ENCODE measurements at regions not wholly inside any gene's neighbourhood (a gene's known extent, or its start where the extent isn't known, plus 50 kb on each side); places are given as distances from the start of the nearest gene placed in this dataset.
A peak's percentile ranks its signal among the peaks of the same experiment; 100 is the strongest.

DNA sequence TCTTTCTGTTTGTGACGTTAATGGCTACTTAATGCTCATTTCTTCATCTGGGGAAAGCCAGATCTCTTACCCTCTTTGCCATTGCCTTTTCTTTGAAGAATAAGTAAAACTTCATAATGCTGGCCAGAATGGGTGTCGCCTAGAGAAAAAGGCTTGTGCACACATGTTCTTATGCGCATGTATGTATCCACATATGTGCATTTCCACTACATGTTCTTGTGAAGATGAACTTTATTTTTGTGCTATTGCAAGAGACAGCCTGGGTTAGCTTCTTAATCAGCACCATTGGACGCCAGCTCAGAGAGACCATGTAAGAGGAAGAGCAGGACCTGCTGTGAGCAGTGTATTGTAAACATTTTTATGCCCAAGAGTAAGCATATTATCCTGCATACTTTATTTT lies 178.7 kb downstream of the SPRY1 start:
- no peak for DNase-seq

DNA sequence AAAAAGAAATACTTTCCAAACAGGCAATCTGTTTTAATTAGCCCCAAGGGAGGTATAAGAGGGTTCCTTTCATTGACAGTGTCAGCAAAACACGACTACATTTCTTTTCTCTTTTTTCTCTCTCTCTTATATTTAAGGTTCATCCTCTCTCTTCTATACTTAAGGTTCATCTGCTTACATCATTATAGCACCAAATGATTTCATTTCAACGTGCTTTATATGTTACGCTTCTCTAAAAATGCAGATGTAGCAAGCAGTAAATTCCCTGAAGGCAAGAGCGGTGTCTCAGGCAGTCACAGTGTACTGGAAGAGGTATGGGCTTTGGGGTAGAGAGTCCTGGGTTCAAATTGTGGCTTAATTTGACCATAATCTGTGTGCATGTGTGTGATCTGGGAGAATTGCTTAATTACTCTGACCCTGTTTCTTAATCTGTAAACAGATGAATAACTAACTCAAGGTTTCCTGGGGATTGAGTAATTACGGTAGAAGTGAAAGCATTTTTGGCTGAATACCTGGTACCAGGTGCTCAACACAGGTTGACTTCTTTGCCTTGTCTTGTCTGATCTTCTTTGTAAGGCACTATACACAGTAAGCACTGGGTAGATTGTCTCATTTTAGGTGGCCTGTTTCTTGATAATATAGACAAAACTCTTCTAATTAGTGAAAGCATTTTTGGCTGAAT lies 180.8 kb downstream of the SPRY1 start:
- no peak for DNase-seq

DNA sequence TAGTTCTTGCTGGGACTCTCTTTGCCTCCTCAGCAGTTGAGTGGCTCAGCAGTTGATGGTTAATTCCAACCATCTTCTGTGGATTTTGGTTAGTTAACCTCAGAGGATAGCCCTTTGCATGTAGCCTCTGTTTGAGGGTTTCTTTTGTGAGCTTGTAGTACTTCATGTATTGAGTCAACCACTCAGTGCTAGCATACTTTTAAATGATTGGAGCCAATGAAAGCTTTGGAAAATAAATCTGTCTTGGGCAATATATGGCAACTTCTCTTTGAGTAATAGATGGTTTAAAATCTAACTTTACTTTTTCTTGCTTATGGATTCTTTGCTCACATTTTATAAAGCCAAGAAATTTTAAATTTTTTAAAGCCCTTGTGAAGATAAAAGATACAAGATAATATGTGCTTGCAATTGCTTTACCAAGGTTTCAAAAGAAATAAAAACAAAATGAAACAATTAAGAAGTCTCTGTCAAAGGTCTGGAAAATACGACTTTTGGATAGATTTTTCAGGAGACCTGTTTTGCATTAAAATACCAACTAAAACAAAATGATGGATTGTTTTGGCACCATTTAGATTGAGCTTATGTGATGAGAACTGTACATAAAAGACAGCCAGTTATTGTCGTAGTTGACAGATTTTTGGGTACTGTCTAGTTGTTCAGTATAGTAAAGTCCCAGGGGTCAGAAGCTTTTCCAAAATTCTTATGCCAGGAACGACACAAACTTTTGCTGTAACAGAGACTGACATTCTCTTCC lies 181.9 kb downstream of the SPRY1 start:
- no peak for DNase-seq

DNA sequence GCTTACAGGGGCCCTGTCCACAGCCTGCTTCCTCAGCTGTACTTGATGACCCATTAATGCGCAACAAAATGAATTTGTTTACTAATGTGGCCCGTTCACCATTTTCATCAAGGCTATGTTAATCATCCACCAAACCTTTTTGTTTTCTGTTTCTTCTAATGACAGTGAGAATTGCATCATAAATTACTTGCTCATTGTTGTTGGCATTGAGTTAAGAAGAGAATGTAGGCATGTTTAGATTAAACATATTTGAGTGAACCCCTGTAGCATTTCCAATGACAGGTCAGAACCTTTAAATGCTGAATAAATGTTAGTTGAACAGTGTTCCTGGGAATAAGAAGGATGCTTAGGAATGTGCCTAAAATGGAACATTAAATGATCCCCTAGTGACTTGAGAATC lies 183.4 kb downstream of the SPRY1 start:
- peak; percentile 16 for DNase-seq

DNA sequence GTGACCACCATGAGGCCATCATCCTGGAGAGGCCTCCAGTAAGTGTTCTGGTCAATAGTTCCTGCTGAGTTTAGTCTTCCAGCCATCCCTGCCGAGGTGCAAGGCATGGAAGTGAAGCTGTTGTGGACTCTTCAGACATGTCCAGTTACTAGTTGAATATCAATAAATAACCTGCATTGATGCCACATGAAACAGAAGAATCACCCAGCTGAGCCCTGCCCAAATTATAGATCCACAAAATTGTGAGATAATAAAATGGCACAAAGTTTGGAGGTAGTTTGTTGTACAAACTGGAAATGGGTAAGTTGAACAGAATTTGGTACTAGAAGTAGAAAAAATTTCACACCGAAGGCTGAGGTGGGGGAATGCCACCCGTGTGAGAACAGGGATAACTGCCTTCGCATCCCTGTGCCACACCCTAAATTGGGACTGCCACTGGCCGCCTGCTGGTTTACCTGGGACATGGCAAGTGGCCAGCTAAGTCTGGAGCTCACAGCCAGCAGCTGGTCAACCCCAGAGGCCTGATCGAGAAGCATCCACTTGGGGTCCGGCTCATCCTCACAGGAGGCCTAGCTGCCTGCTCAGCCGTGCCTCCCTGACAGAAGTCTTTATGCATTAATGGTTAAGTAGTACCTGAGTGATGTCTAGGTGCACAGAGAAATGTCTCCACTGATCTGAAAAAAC lies 184.5 kb downstream of the SPRY1 start:
- DNase-seq: no peak

DNA sequence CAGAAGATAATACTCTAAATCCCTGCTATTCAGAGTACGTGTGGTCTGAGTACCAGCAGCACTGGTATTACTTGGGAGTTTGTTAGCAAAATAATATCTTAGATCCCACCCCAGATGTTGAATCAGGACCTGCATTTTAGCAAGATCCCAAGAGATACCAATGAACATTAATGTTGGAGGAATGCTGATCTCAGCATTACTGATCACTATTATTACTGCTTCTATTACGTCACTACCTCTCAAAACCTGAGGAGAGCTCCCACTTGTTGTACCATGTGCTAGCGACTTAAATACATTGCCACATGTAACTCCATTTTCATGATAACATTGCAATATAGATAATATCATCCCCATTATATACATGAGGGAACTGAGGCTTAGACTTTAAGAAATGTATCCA lies 185.2 kb downstream of the SPRY1 start:
- DNase-seq: no peak

DNA sequence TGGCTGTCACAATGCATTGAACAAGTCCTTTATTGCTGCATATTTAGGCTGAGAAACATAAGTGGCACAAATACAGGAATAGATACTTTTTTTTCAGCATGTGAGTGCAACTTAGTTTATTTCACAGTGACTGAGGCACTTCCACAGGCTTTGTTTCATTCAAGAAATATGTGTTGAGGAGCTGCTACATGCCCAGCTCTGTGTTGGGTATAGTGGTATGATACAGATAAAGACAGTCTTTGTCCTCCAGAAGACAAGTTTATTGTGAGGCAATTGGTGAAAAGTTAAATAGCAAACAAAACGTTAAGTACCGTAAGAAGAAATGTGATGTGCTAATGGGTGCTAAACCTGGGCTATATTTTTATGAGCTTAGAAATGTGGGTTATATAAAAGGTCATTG lies 186.4 kb downstream of the SPRY1 start:
- no peak for DNase-seq

DNA sequence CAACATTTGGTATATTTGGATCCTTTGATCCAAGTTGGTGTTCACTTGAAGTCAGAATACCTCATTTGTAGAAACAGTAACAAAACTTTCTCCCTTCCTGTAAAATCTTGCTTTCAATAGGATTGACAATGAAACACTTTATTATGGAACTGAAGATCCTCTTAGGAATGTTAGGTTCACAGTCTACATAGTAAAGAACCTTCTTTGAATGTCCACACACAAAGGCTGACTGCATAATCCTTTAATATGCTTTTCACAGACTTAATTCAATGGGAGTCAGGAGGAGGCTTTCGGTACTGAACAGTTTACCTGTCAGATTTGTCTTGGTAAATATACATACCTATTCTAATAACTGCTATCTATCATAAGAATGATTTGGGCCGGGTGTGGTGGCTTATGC lies 188.5 kb downstream of the SPRY1 start:
- no peak for DNase-seq

DNA sequence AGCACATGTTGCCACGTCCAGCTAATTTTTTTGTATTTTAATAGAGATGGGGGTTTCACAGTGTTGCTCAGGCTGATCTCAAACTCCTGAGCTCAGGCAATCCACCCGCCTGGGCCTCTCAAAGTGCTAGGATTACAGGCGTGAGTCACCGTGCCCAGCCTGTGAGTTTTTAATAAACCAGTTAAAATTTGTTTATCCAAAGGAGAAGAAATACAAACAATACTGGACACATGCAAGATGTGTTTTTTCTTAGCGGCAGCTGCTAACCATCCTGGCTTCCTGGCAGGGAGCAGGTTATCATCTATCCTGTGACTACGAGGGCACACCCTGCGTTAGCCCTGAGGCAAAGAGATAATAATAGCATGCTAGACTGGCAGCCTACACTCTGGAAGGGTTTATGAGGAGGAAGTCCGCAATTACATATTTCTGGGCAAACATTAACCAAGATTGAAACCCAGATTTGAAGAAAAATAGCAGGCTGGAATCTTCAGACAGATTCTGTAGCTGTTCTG lies 191.4 kb downstream of the SPRY1 start:
- peak; percentile 78 for DNase-seq

DNA sequence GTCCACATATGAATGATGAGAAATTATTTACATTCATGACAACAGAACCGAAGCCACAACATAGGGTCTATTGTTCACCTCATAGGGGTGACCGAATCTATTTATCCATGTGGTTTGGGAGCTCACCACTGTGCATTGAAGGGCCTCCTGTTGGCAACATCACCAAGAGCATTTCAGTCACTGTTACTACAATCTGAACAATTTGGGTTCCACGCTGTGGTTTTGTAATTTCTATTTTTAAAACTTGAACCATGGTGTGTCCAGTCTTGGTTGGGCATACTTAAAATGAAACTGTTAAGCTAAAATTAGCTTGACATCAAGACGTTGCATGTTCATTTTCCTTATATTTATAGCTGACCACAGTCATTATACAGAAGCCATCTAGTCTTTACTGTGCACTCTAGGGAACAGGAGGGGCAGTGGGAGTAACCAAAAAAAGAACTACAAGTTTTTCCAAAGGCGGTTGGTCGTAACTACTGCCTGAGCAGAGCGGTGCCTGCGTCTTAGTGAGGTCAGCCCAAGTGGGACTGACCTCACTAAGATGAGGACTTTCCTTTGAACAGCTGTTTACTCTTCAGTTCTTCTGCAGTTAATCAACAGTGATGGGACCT lies 192.1 kb downstream of the SPRY1 start:
- peak; percentile 10 for DNase-seq

DNA sequence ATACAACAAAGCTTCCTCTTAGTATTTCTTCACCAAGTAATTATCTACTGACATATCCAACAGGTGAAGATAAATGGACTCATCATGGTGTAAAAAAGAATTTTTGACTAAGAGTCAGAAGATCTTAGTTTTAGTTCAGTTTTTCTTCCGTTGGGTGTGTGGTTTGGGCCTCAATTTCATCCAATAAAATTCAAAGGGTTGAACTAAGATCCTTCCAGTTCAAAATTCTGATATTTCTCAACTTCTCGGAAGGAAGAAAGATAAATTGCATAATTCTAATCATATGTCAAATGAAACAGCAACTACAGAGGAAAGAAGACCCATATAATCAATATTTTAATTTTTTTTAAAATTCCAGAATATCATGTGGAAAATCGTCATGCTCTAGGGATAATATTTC lies 192.7 kb downstream of the SPRY1 start:
- no peak for DNase-seq

DNA sequence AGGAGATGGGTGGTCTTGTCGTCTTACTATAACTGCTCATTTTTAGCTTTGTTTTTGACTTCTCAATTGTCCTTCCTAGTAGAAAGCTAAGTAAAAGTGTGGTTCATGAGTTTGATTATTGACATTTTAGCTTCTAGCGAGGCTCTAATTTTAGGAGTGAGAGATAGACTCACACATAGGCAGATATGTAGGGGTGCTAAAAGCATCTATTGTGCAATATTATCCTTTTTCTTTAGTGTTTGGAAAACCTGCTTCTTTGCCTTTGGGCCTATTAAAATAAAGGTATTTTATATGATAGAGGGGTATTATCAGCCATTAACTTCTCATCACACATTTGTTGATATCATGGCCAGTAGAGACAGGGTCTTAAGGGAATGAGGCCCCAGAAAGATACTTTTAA lies 195.3 kb downstream of the SPRY1 start:
- DNase-seq: no peak

DNA sequence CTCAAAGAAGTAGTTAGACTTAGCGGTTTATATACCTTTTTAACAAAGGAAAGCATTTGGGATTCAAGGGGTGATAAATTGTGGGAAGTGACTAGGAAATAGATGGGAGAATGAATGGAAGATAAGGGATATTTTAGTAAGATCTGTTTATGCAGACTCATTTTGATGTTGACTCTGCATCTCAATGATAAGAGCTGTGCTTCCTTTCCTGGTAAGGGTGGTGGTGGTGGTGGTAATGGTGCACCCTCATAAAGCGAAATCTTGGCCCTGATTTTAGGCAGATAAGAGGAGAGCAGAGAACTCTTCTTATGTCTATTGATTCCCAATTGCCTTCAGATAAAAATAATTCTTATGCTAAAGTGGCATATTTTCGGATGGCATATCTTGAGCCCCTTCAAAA lies 197.1 kb downstream of the SPRY1 start:
- DNase-seq: no peak

DNA sequence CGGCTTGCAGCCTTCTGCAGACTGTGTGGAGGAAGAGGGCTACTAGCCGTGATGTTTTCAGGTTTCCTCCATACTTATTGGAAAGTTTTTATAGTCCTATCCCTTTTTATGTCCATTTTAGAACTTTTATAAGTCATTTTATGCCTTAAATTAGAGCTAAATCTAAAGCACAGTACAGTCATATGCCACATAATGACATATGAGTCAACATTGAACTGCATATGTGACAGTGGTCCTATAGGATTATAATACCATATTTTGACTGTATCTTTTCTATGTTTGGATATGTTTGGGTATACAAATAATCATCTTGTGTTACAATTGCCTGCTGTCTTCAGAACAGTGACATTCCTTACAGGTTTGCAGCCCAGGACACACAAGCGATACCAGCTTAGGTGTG lies 200.2 kb downstream of the SPRY1 start:
- no peak for DNase-seq

DNA sequence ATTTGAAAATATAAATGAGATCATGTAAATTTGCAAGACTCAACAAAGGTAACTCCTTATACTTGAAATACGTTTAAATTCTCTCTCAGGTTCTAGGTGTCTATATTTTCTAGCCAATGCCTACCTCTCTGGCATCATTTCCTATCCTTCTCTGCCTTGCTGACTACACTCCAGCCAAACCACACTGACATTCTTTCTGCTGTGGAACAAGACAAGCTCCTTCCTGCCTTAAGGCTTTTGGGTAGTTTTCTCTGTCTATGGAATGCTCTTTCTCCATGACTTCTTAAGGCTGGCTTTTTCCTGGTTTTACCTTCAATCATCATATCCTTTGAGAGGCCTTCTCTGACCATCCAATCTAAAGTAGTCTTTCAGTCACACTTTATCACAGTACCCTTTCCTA lies 201.0 kb downstream of the SPRY1 start:
- DNase-seq: no peak

DNA sequence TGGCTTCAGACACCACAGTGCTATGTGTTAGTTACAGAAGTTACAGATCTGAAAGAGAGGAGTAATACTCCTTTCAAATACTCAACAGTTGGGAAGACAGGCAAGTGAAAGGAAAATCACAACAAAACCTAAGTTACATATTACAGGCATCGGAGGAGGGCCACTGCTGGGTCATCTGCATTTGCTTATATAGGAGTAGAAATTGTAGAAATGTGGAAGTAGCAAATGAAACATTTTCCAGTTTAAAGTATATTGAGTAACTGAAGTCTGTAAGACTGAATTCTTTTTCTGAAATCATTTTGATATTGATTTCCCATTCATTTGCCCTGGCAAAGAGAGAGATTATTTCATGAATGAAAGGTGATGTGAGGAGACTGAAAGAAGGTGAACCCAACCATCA lies 201.7 kb downstream of the SPRY1 start:
- no peak for DNase-seq

DNA sequence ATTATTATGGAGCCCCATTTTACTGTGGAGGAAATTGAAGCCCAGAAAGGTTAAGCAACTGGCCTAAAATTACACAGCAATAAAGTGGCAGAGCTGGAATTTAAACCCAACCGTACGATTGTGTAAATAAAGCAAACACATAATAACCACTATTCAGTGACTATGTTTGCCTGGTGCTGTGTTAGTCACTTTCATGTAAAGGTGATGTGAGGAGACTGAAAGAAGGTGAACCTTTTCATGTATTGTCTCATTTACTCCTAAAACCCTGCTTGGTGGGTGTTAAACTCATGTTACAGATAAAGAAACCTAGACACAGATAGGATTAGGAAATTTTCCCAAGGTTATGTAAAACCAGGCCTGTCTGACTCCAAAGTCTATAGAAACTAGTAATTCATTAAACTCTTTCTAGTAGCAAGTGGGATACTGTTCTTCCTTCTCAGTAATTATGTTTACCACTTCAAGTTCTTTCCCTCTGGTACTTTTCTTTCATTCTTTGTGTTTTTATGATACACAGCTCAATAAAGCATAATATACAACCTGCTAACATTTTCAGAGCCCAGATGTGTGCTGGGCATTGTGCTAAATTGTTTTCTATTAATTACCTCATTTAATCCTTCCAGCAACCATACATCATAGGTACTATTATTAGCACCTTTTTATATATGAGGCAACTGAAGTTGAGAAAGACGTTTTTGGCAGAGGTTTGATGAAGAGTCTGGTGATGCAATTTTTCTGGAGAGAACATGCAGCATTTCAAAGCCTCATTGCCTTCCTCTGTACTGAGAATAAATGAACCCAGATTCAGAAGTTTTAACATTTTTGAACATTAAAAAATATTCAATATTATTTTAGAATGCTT lies 202.7 kb downstream of the SPRY1 start:
- peak; percentile 39 for DNase-seq

DNA sequence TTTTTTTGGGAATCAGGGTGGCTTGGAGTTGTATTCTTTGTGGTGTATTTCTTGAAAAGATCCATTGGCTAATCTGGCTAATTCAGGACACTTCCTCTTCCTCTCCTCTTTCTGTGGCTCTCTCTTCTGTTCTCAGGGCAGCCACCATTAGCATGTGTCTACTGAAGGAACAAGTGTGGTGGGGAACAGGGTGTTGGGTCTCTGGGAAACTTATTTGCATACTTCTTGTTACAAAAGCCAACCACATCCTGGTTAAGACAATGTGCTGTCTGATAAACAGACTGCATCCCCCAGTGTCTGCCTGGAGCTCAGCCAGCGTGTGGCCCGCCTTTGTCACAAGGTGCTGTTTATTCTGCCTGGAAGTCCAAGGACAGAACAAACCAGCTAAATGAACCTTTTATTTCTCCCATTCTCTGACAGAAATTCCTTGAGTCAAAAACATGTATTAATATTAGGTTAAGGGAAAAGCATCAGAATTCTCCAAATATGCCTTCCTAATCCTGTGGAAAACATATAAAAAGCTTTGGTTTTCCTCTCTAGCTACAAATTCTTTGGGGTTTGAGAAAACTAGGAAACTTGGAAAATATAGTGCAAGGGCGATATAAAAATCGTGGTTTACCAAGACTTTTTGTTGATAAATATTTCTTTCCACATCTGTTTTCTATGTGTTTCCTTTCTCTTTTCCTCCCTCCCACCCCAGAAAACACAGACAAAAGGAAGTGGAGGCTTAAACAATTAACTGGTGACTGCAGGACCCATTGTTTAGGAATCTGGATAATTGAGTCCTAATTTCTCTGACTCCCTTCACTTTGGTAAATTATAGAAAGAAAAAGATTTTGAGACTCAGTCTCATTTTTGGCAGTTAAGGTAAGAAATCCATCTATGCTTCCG lies 203.6 kb downstream of the SPRY1 start:
- DNase-seq: no peak

DNA sequence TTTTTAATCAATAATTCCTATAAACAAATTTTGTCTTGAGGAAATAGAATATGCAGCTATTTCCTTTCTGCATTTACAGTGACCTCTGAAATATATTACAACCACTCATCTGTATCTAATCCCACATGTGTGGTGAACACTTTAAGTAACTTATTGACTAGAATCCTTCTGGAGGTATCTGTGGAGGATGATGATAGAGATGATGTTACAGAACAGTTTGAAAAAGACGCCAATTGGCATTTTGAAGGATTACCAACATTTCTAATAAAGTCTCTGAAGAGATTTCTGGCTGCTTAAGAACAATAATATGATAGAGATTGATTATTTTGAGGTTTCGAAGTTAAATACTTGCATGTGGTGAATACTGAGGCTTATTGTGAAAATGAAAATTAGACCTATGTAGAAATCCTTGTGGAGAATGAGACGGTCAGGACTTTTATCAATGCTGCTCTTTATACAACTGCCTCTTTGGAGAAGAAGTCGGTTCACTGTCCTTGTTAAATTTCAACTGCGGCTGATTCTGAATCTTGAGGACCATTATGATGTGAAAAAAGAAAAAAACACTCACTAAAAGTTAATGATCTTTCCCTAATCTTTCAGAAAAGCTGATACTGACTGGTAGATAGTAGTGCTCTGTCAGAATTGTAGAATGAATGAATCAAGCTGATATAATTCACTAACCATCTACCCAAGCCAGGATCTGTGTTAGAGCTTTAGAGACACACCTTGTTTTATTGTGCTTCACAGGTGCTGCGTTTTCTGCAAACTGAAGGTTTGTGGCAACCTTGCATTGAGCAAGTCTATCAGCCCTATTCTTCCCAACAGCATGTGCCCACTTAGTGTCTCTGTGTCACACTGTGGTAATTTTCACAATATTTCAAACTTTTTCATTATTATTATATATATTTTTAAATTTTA lies 204.7 kb downstream of the SPRY1 start:
- DNase-seq: no peak

DNA sequence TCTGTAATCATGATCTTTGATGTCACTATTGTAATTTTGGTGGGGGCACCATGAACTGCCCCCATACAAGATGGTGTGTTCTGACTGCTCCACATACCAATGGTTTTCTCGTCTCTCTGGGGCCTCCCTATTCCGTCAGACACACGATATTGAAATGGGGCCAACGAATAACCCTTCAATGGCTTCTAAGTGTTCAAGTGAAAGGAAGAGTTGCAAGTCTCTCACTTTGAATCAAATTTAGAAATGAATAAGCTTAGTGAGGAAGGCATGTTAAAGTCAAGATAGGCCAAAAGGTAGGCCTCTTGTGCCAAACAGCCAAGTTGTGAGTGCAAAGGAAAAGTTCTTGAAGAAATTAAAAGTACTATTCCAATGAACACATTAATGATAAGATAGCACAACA lies 205.4 kb downstream of the SPRY1 start:
- no peak for DNase-seq
